Ascending aorta (tissue), 2 donors: ENCODE measurements at regions not wholly inside any gene's neighbourhood (a gene's known extent, or its start where the extent isn't known, plus 50 kb on each side); places are given as distances from the start of the nearest gene placed in this dataset.

Experiments used
- DNase-seq, 2 donors: peaks; one replicate each; pipeline ENCODE4 v3.0.0-alpha.2; 2019; ENCODE audit warnings: low spot score in 2 of 2
- H3K27ac ChIP-seq, 2 donors: fragments of 200-600 bp; sonication (generic); one replicate each; pipeline ENCODE4 v1.5.1; 2016 to 2017; ENCODE audit warnings: mild to moderate bottlenecking in 1 of 2
- H3K27me3 ChIP-seq: fragments of 200-600 bp; sonication (generic); one replicate; pipeline ENCODE4 v1.5.1; 2017
- H3K36me3 ChIP-seq, 2 donors: fragments of 200-600 bp; sonication (generic); one replicate each; pipeline ENCODE4 v1.5.1; 2016
- H3K4me1 ChIP-seq, 2 donors: fragments of 200-600 bp; sonication (generic); one replicate each; pipeline ENCODE4 v1.5.1; 2016 to 2017; ENCODE audit warnings: mild to moderate bottlenecking in 1 of 2
- H3K4me3 ChIP-seq, 2 donors: fragments of 200-600 bp; sonication (generic); one replicate each; pipeline ENCODE4 v1.5.1; 2016 to 2017; ENCODE audit warnings: mild to moderate bottlenecking in 1 of 2
- H3K9me3 ChIP-seq, 2 donors: fragments of 200-600 bp; sonication (generic); one replicate each; pipeline ENCODE4 v1.5.1; 2016
- CTCF ChIP-seq, 3 experiments: fragments of 200-600 bp in 2 of 3; fragments of 450-650 bp in 1 of 3; sonication (generic) in 2 of 3; IDR thresholded peaks; one replicate each; pipeline ENCODE4 v1.5.1; 2016 to 2019; ENCODE audit warnings: antibody characterized with exemption in 3 of 3, mild to moderate bottlenecking in 1 of 3, moderate library complexity in 1 of 3
- intact Hi-C: fragments of 100-400 bp; cut with DNase I; formaldehyde crosslinking; loops from one replicate; pipeline ENCODE4 v1.15.1; 2023

- intact Hi-C loops: no loop called here
- Histone ChIP-seq H3K27ac (no peak overlapping the region), H3K36me3 (no peaks in the 10 kb centered on the region), H3K9me3 (no peaks in the 10 kb centered on the region), H3K4me3 (no peak overlapping the region), H3K4me1 (no peaks in the 10 kb centered on the region), H3K27me3 (no peaks in the 10 kb centered on the region)
- TF ChIP-seq CTCF (IDR thresholded peaks at IDR 0.05): no peak
- DNase-seq: no peak
These were observed 419.4 kb downstream of the DCDC2C start for GRCh38 chr2:4122726-4123125.

GRCh38 chr2:4130651-4131050, 427.3 kb downstream of the DCDC2C start:
- H3K4me3 ChIP-seq: no peak overlapping the region
- H3K9me3 ChIP-seq: peaks cover 0 to 11% of the 10 kb centered on the region in 2 donors
- no peak overlapping the region for H3K27ac ChIP-seq
- H3K27me3 ChIP-seq: no peaks in the 10 kb centered on the region
- TF ChIP-seq CTCF (IDR thresholded peaks at IDR 0.05): no peak
- intact Hi-C loops: no loop called here
- no peak for DNase-seq
- H3K4me1 ChIP-seq: no peaks in the 10 kb centered on the region
- no peaks in the 10 kb centered on the region for H3K36me3 ChIP-seq

GRCh38 chr2:4134551-4135550, 431.5 kb downstream of the DCDC2C start:
- Histone ChIP-seq H3K4me3 (no peak overlapping the region), H3K9me3 (peaks cover 0 to 7% of the 10 kb centered on the region in 2 donors), H3K4me1 (no peaks in the 10 kb centered on the region), H3K27me3 (no peaks in the 10 kb centered on the region), H3K36me3 (no peaks in the 10 kb centered on the region), H3K27ac (no peak overlapping the region)
- no peak for DNase-seq
- intact Hi-C loops: no loop called here
- TF ChIP-seq CTCF (IDR thresholded peaks at IDR 0.05): no peak

- DNase-seq: no peak
- intact Hi-C loops: no loop called here
- H3K27ac ChIP-seq: no peak overlapping the region
- no peaks in the 10 kb centered on the region for H3K27me3 ChIP-seq
- TF ChIP-seq CTCF (IDR thresholded peaks at IDR 0.05): no peak
- peaks cover 0 to 4% of the 10 kb centered on the region in 2 donors for H3K9me3 ChIP-seq
- H3K36me3 ChIP-seq: no peaks in the 10 kb centered on the region
- no peak overlapping the region for H3K4me3 ChIP-seq
- H3K4me1 ChIP-seq: no peaks in the 10 kb centered on the region
These were observed 432.4 kb downstream of the DCDC2C start for GRCh38 chr2:4135765-4136164.

- no peak for DNase-seq
- intact Hi-C loops: no loop called here
These were observed 435.9 kb downstream of the DCDC2C start for GRCh38 chr2:4139316-4139715.

More at GRCh38 chr2:4139316-4139715, 435.9 kb downstream of the DCDC2C start:
- Histone ChIP-seq H3K27me3 (no peaks in the 10 kb centered on the region), H3K27ac (no peak overlapping the region), H3K4me1 (no peaks in the 10 kb centered on the region), H3K9me3 (no peaks in the 10 kb centered on the region), H3K4me3 (no peak overlapping the region), H3K36me3 (no peaks in the 10 kb centered on the region)
- TF ChIP-seq CTCF (IDR thresholded peaks at IDR 0.05): no peak
